GM12878 (cell line): ENCODE measurements at regions not wholly inside any gene's neighbourhood (a gene's known extent, or its start where the extent isn't known, plus 50 kb on each side); places are given as distances from the start of the nearest gene placed in this dataset.

Experiments
- ATAC-seq: fragments of 200-7000 bp; cut with Tn5 transposase; 3 replicates; pipeline ENCODE4 v1.9.1; 2020; ENCODE audit warnings: mild to moderate bottlenecking, moderate library complexity
- BruUV-seq: library from RNA; stranded (reverse); fragments of 400-500 nt; replicated peaks from 2 replicates; lab custom pipeline; 2021; lab: Mats Ljungman, UMichigan
- CTCF ChIA-PET: fragments of 300-600 bp; sonication (Branson Sonifier 250); formaldehyde crosslinking; extraction: SDS; loops from one replicate; lab custom pipeline; 2021; ENCODE audit warnings: inconsistent platforms; lab: Yijun Ruan, JAX
- POLR2A ChIA-PET: fragments of 350-600 bp; formaldehyde crosslinking; extraction: SDS; loops from one replicate; lab custom pipeline; 2021; ENCODE audit warnings: inconsistent platforms; lab: Charles Lee
- RAD21 ChIA-PET: fragments of 300-600 bp; sonication (Branson Sonifier 250); formaldehyde crosslinking; loops from one replicate; lab custom pipeline; 2023; ENCODE audit warnings: antibody characterized with exemption; ENCODE audit not compliant: unreplicated experiment; lab: Charles Lee
- SMC1A ChIA-PET: fragments of 300-600 bp; sonication (Branson Sonifier 250); formaldehyde crosslinking; loops from one replicate; lab custom pipeline; 2023; ENCODE audit not compliant: unreplicated experiment, uncharacterized antibody; lab: Charles Lee
- DNase-seq: peaks from one replicate; pipeline ENCODE4 v3.0.0-alpha.2; 2011; ENCODE audit warnings: low read depth, low spot score
- FAIRE-seq: peaks from 3 replicates; lab custom pipeline; 2011; peaks lifted over from hg19 to GRCh38; lab: Jason Lieb, UNC
- H2AFZ ChIP-seq: 2 replicates; pipeline ENCODE4 v1.6.0; 2011; ENCODE audit warnings: low read depth, low read length, control low read depth; ENCODE audit not compliant: control insufficient read depth
- H3K27ac ChIP-seq: 2 replicates; pipeline ENCODE4 v1.5.1; 2011; ENCODE audit warnings: control low read depth; ENCODE audit not compliant: control insufficient read depth, insufficient read depth
- H3K27me3 ChIP-seq, 2 experiments: replicated peaks in 1 of 2; 2 replicates each; pipeline versions ENCODE4 v1.6.0 to v1.6.1; 2011; ENCODE audit warnings: low read length in 1 of 2; ENCODE audit not compliant: control insufficient read depth in 2 of 2, insufficient read depth in 2 of 2
- H3K36me3 ChIP-seq, 2 experiments: 2 replicates each; pipeline ENCODE4 v1.5.1; 2011; ENCODE audit warnings: low read length in 1 of 2; ENCODE audit not compliant: control insufficient read depth in 2 of 2, insufficient read depth in 2 of 2
- H3K4me1 ChIP-seq: 2 replicates; pipeline ENCODE4 v1.6.1; 2011; ENCODE audit warnings: mild to moderate bottlenecking, low read length, moderate library complexity, mixed read lengths; ENCODE audit not compliant: control insufficient read depth, insufficient read depth
- H3K4me2 ChIP-seq: 2 replicates; pipeline ENCODE4 v1.6.0; 2011; ENCODE audit warnings: control low read depth; ENCODE audit not compliant: control insufficient read depth, insufficient read depth
- H3K4me3 ChIP-seq: fragments of 200-600 bp; sonication (generic); 2 replicates; pipeline ENCODE4 v1.5.1; 2016
- H3K79me2 ChIP-seq: 2 replicates; pipeline ENCODE4 v1.6.0; 2011; ENCODE audit warnings: low read length; ENCODE audit not compliant: control insufficient read depth, insufficient read depth
- H3K9ac ChIP-seq: 2 replicates; pipeline ENCODE4 v1.8.0; 2011; ENCODE audit warnings: low read length, control low read depth, mixed read lengths; ENCODE audit not compliant: control insufficient read depth, insufficient read depth
- H3K9me3 ChIP-seq: replicated peaks from 3 replicates; pipeline ENCODE4 v1.5.1; 2011; ENCODE audit warnings: mild to moderate bottlenecking, low read length; ENCODE audit not compliant: control insufficient read depth, insufficient read depth
- H4K20me1 ChIP-seq: 2 replicates; pipeline ENCODE4 v1.6.0; 2011; ENCODE audit not compliant: control insufficient read depth, insufficient read depth
- CBFB ChIP-seq: IDR thresholded peaks from 2 replicates; pipeline ENCODE4 v1.6.1; 2016; ENCODE audit warnings: antibody characterized with exemption, low read depth
- E4F1 ChIP-seq: fragments of 450-650 bp; IDR thresholded peaks from 2 replicates; pipeline ENCODE4 v1.6.1; 2018; ENCODE audit warnings: borderline replicate concordance, mild to moderate bottlenecking; ENCODE audit not compliant: partially characterized antibody
- HDGF ChIP-seq: fragments of 450-650 bp; IDR thresholded peaks from 2 replicates; pipeline ENCODE4 v1.6.1; 2016; ENCODE audit warnings: antibody characterized with exemption
- MAX ChIP-seq: IDR thresholded peaks from 2 replicates; pipeline ENCODE4 v1.6.1; 2012; ENCODE audit warnings: low read depth, low read length, improper control_type of control experiment
- NR2C1 ChIP-seq: fragments of 450-650 bp; IDR thresholded peaks from 2 replicates; pipeline ENCODE4 v1.6.1; 2017; ENCODE audit warnings: antibody characterized with exemption, mild to moderate bottlenecking, moderate library complexity
- PKNOX1 ChIP-seq: fragments of 450-650 bp; IDR thresholded peaks from 2 replicates; pipeline ENCODE4 v1.6.1; 2016; ENCODE audit warnings: mild to moderate bottlenecking
- PML ChIP-seq: IDR thresholded peaks from 2 replicates; pipeline ENCODE4 v1.6.1; 2012; ENCODE audit warnings: low read length, inconsistent platforms
- STAT3 ChIP-seq: IDR thresholded peaks from 2 replicates; pipeline ENCODE4 v1.6.1; 2011; ENCODE audit warnings: low read depth, low read length, improper control_type of control experiment
- TBL1XR1 ChIP-seq: IDR thresholded peaks from 2 replicates; pipeline ENCODE4 v1.6.1; 2012; ENCODE audit warnings: low read depth, low read length, improper control_type of control experiment
- ZNF207 ChIP-seq: fragments of 450-650 bp; IDR thresholded peaks from 2 replicates; pipeline ENCODE4 v1.6.1; 2014; ENCODE audit warnings: antibody characterized with exemption, mild to moderate bottlenecking, borderline replicate concordance
- WGBS: methylation state at CpG from one replicate; pipeline ENCODE4 v1.1.6; 2016; ENCODE audit warnings: low lambda C conversion rate; ENCODE audit not compliant: insufficient replicate concordance, insufficient coverage; ENCODE audit errors: missing lambda C conversion rate; 5-methylcytosine and 5-hydroxymethylcytosine counted together
- in situ Hi-C: fragments of 300-500 bp; cut with MboI; formaldehyde crosslinking; loops from 9 replicates; pipeline ENCODE4 v1.14.3; 2018; ENCODE audit warnings: mixed read lengths
- intact Hi-C: fragments of 100-400 bp; cut with micrococcal nuclease; formaldehyde crosslinking; loops from one replicate; pipeline ENCODE4 v1.14.2; 2022; ENCODE audit not compliant: unreplicated experiment

GRCh38 chr3:132265488-132265887 lies 51.7 kb upstream of the ACP3 start:
- TF ChIP-seq ZNF207 (no peak), E4F1 (no peak), MAX (no peak), NR2C1 (no peak), HDGF (no peak), STAT3 (no peak), TBL1XR1 (no peak), CBFB (no peak), PML (no peak), PKNOX1 (no peak)
- no TSS peak for BruUV-seq
- ATAC-seq: no peak
- H3K4me2 ChIP-seq: no peak overlapping the region
- H3K36me3 ChIP-seq: no peaks in the 10 kb centered on the region
- CTCF ChIA-PET: no interaction called here
- no peak overlapping the region for H3K9ac ChIP-seq
- no peak for FAIRE-seq
- no peaks in the 10 kb centered on the region for H3K79me2 ChIP-seq
- 20% methylated on average over 3 of the region's 3 CpGs for WGBS
- H3K4me1 ChIP-seq: no peaks in the 10 kb centered on the region
- no peak for DNase-seq
- H3K4me3 ChIP-seq: no peak overlapping the region
- SMC1A ChIA-PET: no interaction called here
- no peaks in the 10 kb centered on the region for H3K9me3 ChIP-seq
- H2AFZ ChIP-seq: no peak overlapping the region
- H4K20me1 ChIP-seq: no peaks in the 10 kb centered on the region
- no peak overlapping the region for H3K27ac ChIP-seq
- in situ Hi-C loops (no loop called here), intact Hi-C loops (no loop called here)
- no peaks in the 10 kb centered on the region for H3K27me3 ChIP-seq
- RAD21 ChIA-PET: no interaction called here
- POLR2A ChIA-PET: no interaction called here
